ENCODE measurements at regions not wholly inside any gene's neighbourhood (a gene's known extent, or its start where the extent isn't known, plus 50 kb on each side); places are given as distances from the start of the nearest gene placed in this dataset.

GRCh38 chr9:1440256-1440655, 390.1 kb downstream of the DMRT2 start:
- no peak overlapping the region for H2AFZ ChIP-seq (ENCODE audit: low read length)
- H3K4me2 ChIP-seq (ENCODE audit: extremely low read depth, insufficient read depth, low read length), result no peak overlapping the region
- DNase-seq (ENCODE audit: low read depth in 2 of 2), result no peak
- no peak overlapping the region for H3K27ac ChIP-seq (ENCODE audit: insufficient read depth, low read length)
- H3K4me1 ChIP-seq (ENCODE audit: control insufficient read depth, extremely low read depth, insufficient read depth, low read length), result no peaks in the 10 kb centered on the region
- no peaks in the 10 kb centered on the region for H4K20me1 ChIP-seq (ENCODE audit: control insufficient read depth, extremely low read depth, insufficient read depth, low read length)
- H3K9me3 ChIP-seq (ENCODE audit: control insufficient read depth, insufficient read depth, low read depth, low read length), result no peaks in the 10 kb centered on the region
- TF ChIP-seq CTCF (conservative IDR thresholded peaks at IDR 0.05 in 1 of 2, IDR thresholded peaks at IDR 0.05 in 1 of 2; ENCODE audit: low read depth in 1 of 2, low read length in 2 of 2) (no peak), EZH2 (IDR thresholded peaks at IDR 0.05; ENCODE audit: low read length, missing control alignments) (no peak)
- H3K9ac ChIP-seq (ENCODE audit: insufficient read depth, low read length), result no peak overlapping the region
- no peaks in the 10 kb centered on the region for H3K36me3 ChIP-seq (ENCODE audit: control insufficient read depth, insufficient read depth, low read length)
- H3K27me3 ChIP-seq (ENCODE audit: control insufficient read depth, insufficient read depth, low read length), result no peaks in the 10 kb centered on the region
- no peak overlapping the region for H3K4me3 ChIP-seq (replicated peaks in 1 of 4; ENCODE audit: control extremely low read depth in 1 of 4, insufficient read depth in 1 of 4, low read depth in 3 of 4, low read length in 4 of 4)
- no peaks in the 10 kb centered on the region for H3K79me2 ChIP-seq (ENCODE audit: control insufficient read depth, insufficient read depth, low read length)

DNA sequence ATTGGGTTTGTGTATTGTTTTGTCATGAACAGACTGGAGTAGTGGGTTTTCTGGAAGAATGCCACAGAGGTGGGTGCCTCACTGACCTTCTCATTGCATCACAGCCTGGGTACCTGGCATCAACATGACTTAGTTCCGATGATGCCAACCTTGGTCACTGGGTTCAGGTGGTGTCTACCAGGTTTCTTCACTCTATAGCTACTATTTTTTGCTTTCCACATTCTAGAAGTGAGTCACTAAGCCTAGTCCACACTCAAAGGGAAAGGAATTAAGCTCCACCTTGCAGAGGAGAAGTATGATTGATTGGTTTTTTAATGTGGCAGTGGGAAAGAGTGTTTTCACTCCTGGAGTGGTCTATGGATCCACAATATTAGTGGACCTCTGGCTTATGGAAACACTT, 391.9 kb downstream of the DMRT2 start:
- Histone ChIP-seq H3K79me2 (ENCODE audit: control insufficient read depth, insufficient read depth, low read length) (no peaks in the 10 kb centered on the region), H3K27ac (ENCODE audit: insufficient read depth, low read length) (no peak overlapping the region), H3K9me3 (ENCODE audit: control insufficient read depth, insufficient read depth, low read depth, low read length) (no peaks in the 10 kb centered on the region), H2AFZ (ENCODE audit: low read length) (no peak overlapping the region), H4K20me1 (ENCODE audit: control insufficient read depth, extremely low read depth, insufficient read depth, low read length) (no peaks in the 10 kb centered on the region), H3K4me2 (ENCODE audit: extremely low read depth, insufficient read depth, low read length) (no peak overlapping the region), H3K27me3 (ENCODE audit: control insufficient read depth, insufficient read depth, low read length) (no peaks in the 10 kb centered on the region), H3K4me1 (ENCODE audit: control insufficient read depth, extremely low read depth, insufficient read depth, low read length) (no peaks in the 10 kb centered on the region), H3K36me3 (ENCODE audit: control insufficient read depth, insufficient read depth, low read length) (no peaks in the 10 kb centered on the region), H3K9ac (ENCODE audit: insufficient read depth, low read length) (no peak overlapping the region), H3K4me3 (replicated peaks in 1 of 4; ENCODE audit: control extremely low read depth in 1 of 4, insufficient read depth in 1 of 4, low read depth in 3 of 4, low read length in 4 of 4) (no peak overlapping the region)
- no peak for TF ChIP-seq CTCF (conservative IDR thresholded peaks at IDR 0.05 in 1 of 2, IDR thresholded peaks at IDR 0.05 in 1 of 2; ENCODE audit: low read depth in 1 of 2, low read length in 2 of 2)
- TF ChIP-seq EZH2 (IDR thresholded peaks at IDR 0.05; ENCODE audit: low read length, missing control alignments), result no peak
- DNase-seq (ENCODE audit: low read depth in 2 of 2), result no peak

GRCh38 chr9:1443450-1443849, 393.3 kb downstream of the DMRT2 start:
- H3K4me1 ChIP-seq (ENCODE audit: control insufficient read depth, extremely low read depth, insufficient read depth, low read length), result no peaks in the 10 kb centered on the region
- H3K36me3 ChIP-seq (ENCODE audit: control insufficient read depth, insufficient read depth, low read length), result no peaks in the 10 kb centered on the region
- TF ChIP-seq CTCF (conservative IDR thresholded peaks at IDR 0.05 in 1 of 2, IDR thresholded peaks at IDR 0.05 in 1 of 2; ENCODE audit: low read depth in 1 of 2, low read length in 2 of 2) (no peak), EZH2 (IDR thresholded peaks at IDR 0.05; ENCODE audit: low read length, missing control alignments) (no peak)
- H3K9ac ChIP-seq (ENCODE audit: insufficient read depth, low read length), result no peak overlapping the region
- H3K27ac ChIP-seq (ENCODE audit: insufficient read depth, low read length), result no peak overlapping the region
- H3K4me3 ChIP-seq (replicated peaks in 1 of 4; ENCODE audit: control extremely low read depth in 1 of 4, insufficient read depth in 1 of 4, low read depth in 3 of 4, low read length in 4 of 4), result no peak overlapping the region
- no peaks in the 10 kb centered on the region for H3K9me3 ChIP-seq (ENCODE audit: control insufficient read depth, insufficient read depth, low read depth, low read length)
- H3K4me2 ChIP-seq (ENCODE audit: extremely low read depth, insufficient read depth, low read length), result no peak overlapping the region
- no peak overlapping the region for H2AFZ ChIP-seq (ENCODE audit: low read length)
- no peaks in the 10 kb centered on the region for H3K27me3 ChIP-seq (ENCODE audit: control insufficient read depth, insufficient read depth, low read length)
- DNase-seq (ENCODE audit: low read depth in 2 of 2), result no peak
- H3K79me2 ChIP-seq (ENCODE audit: control insufficient read depth, insufficient read depth, low read length), result no peaks in the 10 kb centered on the region
- H4K20me1 ChIP-seq (ENCODE audit: control insufficient read depth, extremely low read depth, insufficient read depth, low read length), result no peaks in the 10 kb centered on the region

Measured in fibroblast of lung (primary cell).